Neural progenitor cell (in vitro differentiated cells): ENCODE measurements at regions not wholly inside any gene's neighbourhood (a gene's known extent, or its start where the extent isn't known, plus 50 kb on each side); places are given as distances from the start of the nearest gene placed in this dataset.

ENCODE experiments used
- DNase-seq: peaks from one replicate; pipeline ENCODE4 v3.0.0-alpha.2; 2016; ENCODE audit warnings: low spot score
- H2AFZ ChIP-seq: fragments of 200-600 bp; sonication (generic); replicated peaks from 2 replicates; pipeline ENCODE4 v1.6.1; 2016; ENCODE audit warnings: antibody characterized with exemption
- H3F3A ChIP-seq: fragments of 200-600 bp; sonication (generic); 2 replicates; pipeline ENCODE4 v1.6.1; 2016; ENCODE audit warnings: antibody characterized with exemption, low read depth
- H3K27ac ChIP-seq: fragments of 200-600 bp; sonication (generic); 2 replicates; pipeline ENCODE4 v1.5.1; 2016; ENCODE audit warnings: mild to moderate bottlenecking
- H3K27me3 ChIP-seq: fragments of 200-600 bp; sonication (generic); 2 replicates; pipeline ENCODE4 v1.6.1; 2016; ENCODE audit warnings: mild to moderate bottlenecking, moderate library complexity
- H3K36me3 ChIP-seq: fragments of 200-600 bp; sonication (generic); 2 replicates; pipeline ENCODE4 v1.5.1; 2016
- H3K4me1 ChIP-seq: fragments of 200-600 bp; sonication (generic); 2 replicates; pipeline ENCODE4 v1.6.1; 2016; ENCODE audit warnings: mixed run types
- H3K4me2 ChIP-seq: fragments of 200-600 bp; sonication (generic); 2 replicates; pipeline ENCODE4 v1.6.1; 2016
- H3K4me3 ChIP-seq: fragments of 200-600 bp; sonication (generic); 2 replicates; pipeline ENCODE4 v1.5.1; 2016
- H3K79me2 ChIP-seq: fragments of 200-600 bp; sonication (generic); 2 replicates; pipeline ENCODE4 v1.6.1; 2016; ENCODE audit warnings: low read depth
- H3K9ac ChIP-seq: fragments of 200-600 bp; sonication (generic); 2 replicates; pipeline ENCODE4 v1.6.1; 2016
- H3K9me3 ChIP-seq: fragments of 200-600 bp; sonication (generic); 2 replicates; pipeline ENCODE4 v1.5.1; 2016; ENCODE audit warnings: low read depth
- H4K20me1 ChIP-seq: fragments of 200-600 bp; sonication (generic); 2 replicates; pipeline ENCODE4 v1.6.1; 2016; ENCODE audit warnings: low read depth
- H3K27ac Mint-ChIP-seq: 3 replicates; pipeline ENCODE4 v1.8.0; 2021; ENCODE audit warnings: mixed read lengths
- H3K27me3 Mint-ChIP-seq: 2 replicates; pipeline ENCODE4 v1.8.0; 2022; ENCODE audit warnings: low read depth, mild to moderate bottlenecking, inconsistent platforms, moderate library complexity, mixed read lengths; ENCODE audit not compliant: insufficient read depth
- H3K36me3 Mint-ChIP-seq: 3 replicates; pipeline ENCODE4 v1.8.0; 2021; ENCODE audit warnings: mixed read lengths
- H3K4me1 Mint-ChIP-seq: 3 replicates; pipeline ENCODE4 v1.8.0; 2021; ENCODE audit warnings: mixed read lengths
- H3K4me3 Mint-ChIP-seq: 3 replicates; pipeline ENCODE4 v1.8.0; 2021; ENCODE audit warnings: mild to moderate bottlenecking, moderate library complexity, mixed read lengths
- H3K9me3 Mint-ChIP-seq: 3 replicates; pipeline ENCODE4 v1.8.0; 2020; ENCODE audit warnings: mixed read lengths
- EZH2 ChIP-seq: fragments of 200-600 bp; sonication (generic); IDR thresholded peaks from 2 replicates; pipeline ENCODE4 v1.6.1; 2017; ENCODE audit warnings: antibody characterized with exemption, mild to moderate bottlenecking, moderate library complexity
- EZH2phosphoT487 ChIP-seq: fragments of 200-600 bp; sonication (generic); IDR thresholded peaks from 2 replicates; pipeline ENCODE4 v1.6.1; 2017; ENCODE audit warnings: antibody characterized with exemption
- TF ChIP-seq, protein P1 (sequence below): fragments of 200-600 bp; sonication (generic); IDR thresholded peaks from 2 replicates; pipeline ENCODE4 v1.5.1; 2017; ENCODE audit warnings: antibody characterized with exemption, mild to moderate bottlenecking

DNA sequence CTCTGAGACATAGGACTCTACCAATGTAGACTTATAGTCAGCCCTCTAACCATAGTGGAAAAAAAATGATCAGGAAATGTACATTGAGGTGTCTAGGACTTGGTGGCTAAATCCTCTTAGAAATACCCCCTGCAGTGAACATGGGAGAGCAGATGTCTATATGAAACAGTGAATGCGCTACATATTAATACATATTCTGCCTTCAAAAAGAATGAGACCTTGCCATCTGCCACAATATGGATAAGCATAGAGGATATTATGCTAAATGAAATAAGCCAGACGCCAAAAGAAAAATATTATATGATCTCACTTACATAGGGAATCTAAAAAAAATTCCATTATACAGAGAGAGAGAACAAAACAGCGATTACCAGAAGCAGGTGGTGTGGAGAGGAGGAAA lies 66.6 kb upstream of the HAO2 start:
- DNase-seq = no peak
- H3K36me3 ChIP-seq = no peaks in the 10 kb centered on the region
- Mint-ChIP-seq H3K9me3 (peaks cover 2% of the 10 kb centered on the region), H3K27ac (no peak overlapping the region), H3K4me3 (no peak overlapping the region), H3K27me3 (no peaks in the 10 kb centered on the region), H3K36me3 (no peaks in the 10 kb centered on the region), H3K4me1 (peaks cover 3% of the 10 kb centered on the region)
- no peak overlapping the region for H3K4me2 ChIP-seq
- no peaks in the 10 kb centered on the region for H3K79me2 ChIP-seq
- no peaks in the 10 kb centered on the region for H3F3A ChIP-seq
- H4K20me1 ChIP-seq = no peaks in the 10 kb centered on the region
- no peaks in the 10 kb centered on the region for H3K27me3 ChIP-seq
- H3K4me3 ChIP-seq = no peak overlapping the region
- H3K27ac ChIP-seq = no peak overlapping the region
- H2AFZ ChIP-seq = no peak overlapping the region
- H3K9me3 ChIP-seq = no peaks in the 10 kb centered on the region
- no peaks in the 10 kb centered on the region for H3K4me1 ChIP-seq
- no peak overlapping the region for H3K9ac ChIP-seq
- TF ChIP-seq EZH2 = no peak
- TF ChIP-seq, protein P1, sequence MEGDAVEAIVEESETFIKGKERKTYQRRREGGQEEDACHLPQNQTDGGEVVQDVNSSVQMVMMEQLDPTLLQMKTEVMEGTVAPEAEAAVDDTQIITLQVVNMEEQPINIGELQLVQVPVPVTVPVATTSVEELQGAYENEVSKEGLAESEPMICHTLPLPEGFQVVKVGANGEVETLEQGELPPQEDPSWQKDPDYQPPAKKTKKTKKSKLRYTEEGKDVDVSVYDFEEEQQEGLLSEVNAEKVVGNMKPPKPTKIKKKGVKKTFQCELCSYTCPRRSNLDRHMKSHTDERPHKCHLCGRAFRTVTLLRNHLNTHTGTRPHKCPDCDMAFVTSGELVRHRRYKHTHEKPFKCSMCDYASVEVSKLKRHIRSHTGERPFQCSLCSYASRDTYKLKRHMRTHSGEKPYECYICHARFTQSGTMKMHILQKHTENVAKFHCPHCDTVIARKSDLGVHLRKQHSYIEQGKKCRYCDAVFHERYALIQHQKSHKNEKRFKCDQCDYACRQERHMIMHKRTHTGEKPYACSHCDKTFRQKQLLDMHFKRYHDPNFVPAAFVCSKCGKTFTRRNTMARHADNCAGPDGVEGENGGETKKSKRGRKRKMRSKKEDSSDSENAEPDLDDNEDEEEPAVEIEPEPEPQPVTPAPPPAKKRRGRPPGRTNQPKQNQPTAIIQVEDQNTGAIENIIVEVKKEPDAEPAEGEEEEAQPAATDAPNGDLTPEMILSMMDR = no peak
- no peak for TF ChIP-seq EZH2phosphoT487

DNA sequence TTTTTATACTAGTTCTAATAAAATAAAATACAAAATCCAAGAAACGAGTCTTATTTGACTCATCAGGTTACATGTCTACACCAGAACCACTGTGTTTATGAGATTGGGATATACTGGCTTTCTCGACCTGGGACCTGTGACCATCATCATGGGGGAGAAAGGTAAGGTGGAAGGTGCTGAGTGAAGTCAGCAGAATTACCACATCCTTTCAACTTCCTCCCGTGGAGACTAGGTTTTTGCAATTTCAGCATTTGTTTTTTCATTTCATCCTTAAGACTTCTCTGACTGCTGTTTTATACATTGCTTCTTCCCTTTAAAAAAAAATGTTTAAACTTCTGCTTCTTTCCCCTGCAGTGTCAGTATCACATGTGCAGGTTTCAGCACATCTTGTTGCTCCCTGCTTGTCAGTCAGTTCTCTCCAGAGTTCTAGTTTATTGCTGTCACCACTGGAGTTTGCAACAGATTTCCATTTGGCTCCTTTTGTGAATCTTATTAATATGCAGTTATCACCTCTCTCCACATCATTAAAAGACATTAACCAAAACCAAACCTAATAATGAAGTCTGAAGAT lies 60.4 kb upstream of the HAO2 start:
- H3K36me3 ChIP-seq = no peaks in the 10 kb centered on the region
- no peak for TF ChIP-seq EZH2
- TF ChIP-seq EZH2phosphoT487 = no peak
- TF ChIP-seq, protein P1 = no peak
- H3K27me3 ChIP-seq = no peaks in the 10 kb centered on the region
- no peaks in the 10 kb centered on the region for H3K27me3 Mint-ChIP-seq
- H3K4me2 ChIP-seq = no peak overlapping the region
- no peak overlapping the region for H3K27ac ChIP-seq
- no peak overlapping the region for H2AFZ ChIP-seq
- H4K20me1 ChIP-seq = no peaks in the 10 kb centered on the region
- no peak overlapping the region for H3K9ac ChIP-seq
- no peaks in the 10 kb centered on the region for H3K9me3 Mint-ChIP-seq
- no peaks in the 10 kb centered on the region for H3K36me3 Mint-ChIP-seq
- no peak overlapping the region for H3K4me3 ChIP-seq
- no peak overlapping the region for H3K4me3 Mint-ChIP-seq
- H3K27ac Mint-ChIP-seq = no peak overlapping the region
- H3F3A ChIP-seq = no peaks in the 10 kb centered on the region
- H3K4me1 ChIP-seq = no peaks in the 10 kb centered on the region
- no peaks in the 10 kb centered on the region for H3K9me3 ChIP-seq
- H3K4me1 Mint-ChIP-seq = peaks cover 5% of the 10 kb centered on the region
- no peaks in the 10 kb centered on the region for H3K79me2 ChIP-seq
- DNase-seq = no peak

- peaks cover 5% of the 10 kb centered on the region for H3K4me1 Mint-ChIP-seq
- Histone ChIP-seq H3K79me2 (no peaks in the 10 kb centered on the region), H3K27ac (no peak overlapping the region), H3F3A (no peaks in the 10 kb centered on the region), H2AFZ (no peak overlapping the region), H3K4me1 (no peaks in the 10 kb centered on the region), H3K9ac (no peak overlapping the region), H3K4me2 (no peak overlapping the region), H3K4me3 (no peak overlapping the region), H3K36me3 (no peaks in the 10 kb centered on the region), H3K9me3 (no peaks in the 10 kb centered on the region), H3K27me3 (no peaks in the 10 kb centered on the region), H4K20me1 (no peaks in the 10 kb centered on the region)
- H3K27me3 Mint-ChIP-seq = no peaks in the 10 kb centered on the region
- TF ChIP-seq EZH2phosphoT487 (no peak), EZH2 (no peak)
- TF ChIP-seq, protein P1 = no peak
- no peak overlapping the region for H3K27ac Mint-ChIP-seq
- no peak for DNase-seq
- H3K9me3 Mint-ChIP-seq = no peaks in the 10 kb centered on the region
- H3K36me3 Mint-ChIP-seq = no peaks in the 10 kb centered on the region
- no peak overlapping the region for H3K4me3 Mint-ChIP-seq
Observed at GRCh38 chr1:119308806-119309205, 59.8 kb upstream of the HAO2 start.
